Stimulated activated CD4-positive, alpha-beta T cell treated with anti-CD3 and anti-CD28 coated beads, TNF-alpha, amount 100 ng/mL, for 24 hours (primary cell): ENCODE measurements at regions not wholly inside any gene's neighbourhood (a gene's known extent, or its start where the extent isn't known, plus 50 kb on each side); places are given as distances from the start of the nearest gene placed in this dataset.
"Not testable (repeated sequence)": the region's sequence is repeated elsewhere in the genome, so short reads cannot be mapped to it uniquely, and the experiment has no call there.

ENCODE experiments used
- DNase-seq, 3 experiments: peaks; one replicate each; pipeline ENCODE4 v3.0.0-alpha.2; 2020; ENCODE audit warnings: low read depth in 3 of 3

GRCh38 chr17:72366626-72367025 is 245.8 kb downstream of the SOX9 start:
- no peak for DNase-seq

DNA sequence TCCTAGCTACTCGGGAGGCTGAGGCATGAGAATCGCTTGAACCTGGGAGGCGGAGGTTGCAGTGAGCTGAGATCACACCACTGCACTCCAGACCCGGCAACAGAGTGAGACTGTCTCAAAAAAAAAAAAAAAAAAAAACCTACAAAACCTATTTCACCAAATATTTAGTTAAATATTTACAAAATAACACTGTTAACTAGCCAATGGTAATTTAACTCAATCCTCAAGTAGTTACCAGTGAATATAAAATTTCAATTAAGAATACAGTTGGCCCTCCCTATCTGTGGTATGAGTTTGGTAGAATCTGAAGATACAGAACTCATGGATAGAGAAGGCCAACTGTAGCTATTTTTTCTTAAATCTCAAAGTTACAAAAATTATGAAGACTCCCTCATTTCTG is 247.4 kb downstream of the SOX9 start:
- DNase-seq = no peak

DNA sequence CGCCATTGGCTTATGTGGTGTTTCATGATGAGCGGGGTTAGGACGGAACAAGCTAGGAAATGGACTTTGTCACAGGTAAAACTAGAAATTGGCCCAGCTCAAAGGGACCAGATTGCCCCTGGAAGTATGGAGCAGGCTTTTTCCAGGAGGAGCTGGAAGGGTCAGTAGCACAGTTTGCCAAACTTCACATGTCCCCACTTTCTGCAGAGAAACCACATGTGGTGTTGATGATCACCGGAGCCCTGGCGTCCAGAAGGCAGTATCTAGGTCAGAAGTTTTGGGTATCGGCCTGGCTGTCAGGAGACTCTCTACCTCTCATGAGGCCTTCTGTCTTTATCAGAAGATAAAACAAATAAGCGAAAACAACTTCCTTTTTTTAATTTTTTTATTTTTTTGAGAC is 248.5 kb downstream of the SOX9 start:
- no peak for DNase-seq

- no peak for DNase-seq
Observed at GRCh38 chr17:72370819-72371218, 250.0 kb downstream of the SOX9 start.

DNA sequence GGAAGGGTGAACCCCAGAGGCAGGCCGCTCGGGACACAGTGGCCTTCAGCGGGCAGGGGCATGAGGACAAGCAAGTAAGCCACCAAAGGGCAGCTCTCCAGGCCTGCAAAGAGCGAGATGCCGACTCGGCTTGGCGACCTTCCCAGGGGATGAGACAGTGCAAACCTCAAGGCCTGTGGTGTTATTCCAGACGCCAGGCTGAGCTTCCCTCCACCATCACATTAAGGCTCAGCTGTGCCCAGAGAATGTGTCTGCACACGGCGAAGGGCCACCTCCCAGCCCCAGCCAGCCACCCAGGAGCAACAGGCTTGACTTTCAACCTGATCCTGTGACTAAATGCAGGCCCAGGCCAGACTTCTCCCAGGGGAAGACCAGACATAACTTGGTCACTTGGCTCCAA is 251.4 kb downstream of the SOX9 start:
- DNase-seq = no peak

- no peak for DNase-seq
Observed at GRCh38 chr17:72373910-72374741, 253.3 kb downstream of the SOX9 start.

- no peak for DNase-seq
Observed at GRCh38 chr17:72376526-72377345, 255.9 kb downstream of the SOX9 start.

- DNase-seq = no peak
Observed at GRCh38 chr17:72378414-72379390, 257.9 kb downstream of the SOX9 start.

GRCh38 chr17:72379516-72379915 is 258.7 kb downstream of the SOX9 start:
- no peak for DNase-seq

DNA sequence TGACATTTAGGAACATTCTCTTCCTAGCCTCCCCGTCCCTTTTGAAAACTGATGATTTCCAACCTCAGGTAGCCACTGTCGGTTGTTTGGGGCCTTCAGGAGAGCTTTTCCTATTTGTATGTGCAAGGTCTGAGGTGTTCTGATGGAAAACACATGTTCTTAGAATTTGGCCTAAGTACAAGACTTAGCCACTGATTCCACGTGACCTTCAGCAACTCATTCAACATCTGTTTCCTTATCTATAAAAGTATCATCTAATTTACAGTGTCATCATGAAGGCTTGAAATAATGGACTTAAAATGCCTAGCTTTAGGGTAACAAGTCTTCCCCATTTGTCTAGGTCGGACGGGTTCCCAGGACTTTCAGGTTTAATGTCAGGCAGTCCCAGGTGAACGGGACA is 259.3 kb downstream of the SOX9 start:
- no peak for DNase-seq

DNA sequence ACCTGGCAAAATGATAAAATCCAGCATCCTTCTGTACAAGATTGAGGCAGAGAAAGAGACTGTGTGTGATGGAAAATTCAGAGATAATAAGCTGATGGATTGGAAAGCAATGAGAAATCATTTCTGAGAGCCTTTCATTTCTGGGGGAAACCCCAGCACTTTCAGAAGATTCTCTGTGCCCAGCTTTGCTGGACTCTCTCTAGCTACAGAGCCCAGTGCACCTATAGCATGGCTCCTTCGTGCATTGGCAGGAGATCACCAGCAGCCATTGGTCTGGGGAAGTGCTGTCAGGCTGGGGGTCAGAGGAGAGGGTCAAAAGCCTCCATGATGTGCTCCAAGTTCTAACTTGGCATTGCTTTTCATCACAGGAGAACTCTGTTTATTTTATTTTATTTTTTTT is 259.9 kb downstream of the SOX9 start:
- DNase-seq = no peak

- no peak for DNase-seq
Observed at GRCh38 chr17:72381597-72382397, 261.0 kb downstream of the SOX9 start.

- DNase-seq = no peak
Observed at GRCh38 chr17:72382971-72383722, 262.3 kb downstream of the SOX9 start.

DNA sequence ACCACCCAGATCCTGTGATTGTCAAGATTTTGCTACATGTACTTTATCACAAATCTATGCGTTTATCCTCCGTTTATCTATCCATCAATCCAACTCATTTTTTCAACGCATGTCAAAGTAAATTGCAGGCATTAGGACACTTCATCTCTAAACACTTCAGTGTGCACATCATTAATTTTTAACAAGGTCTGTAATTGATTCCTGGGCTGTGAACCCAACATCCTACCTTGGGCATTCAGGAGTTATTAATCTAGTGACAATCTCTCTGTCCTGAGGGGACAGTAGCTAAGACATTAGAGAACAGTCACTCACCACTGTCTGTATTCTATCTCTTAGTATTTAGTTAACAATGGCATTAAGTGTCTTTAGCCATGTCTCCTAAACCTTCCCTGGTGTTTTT is 264.7 kb downstream of the SOX9 start:
- DNase-seq = no peak

GRCh38 chr17:72386173-72386572 is 265.4 kb downstream of the SOX9 start:
- DNase-seq = not testable (repeated sequence)

GRCh38 chr17:72386619-72387237 is 265.9 kb downstream of the SOX9 start:
- no peak for DNase-seq

DNA sequence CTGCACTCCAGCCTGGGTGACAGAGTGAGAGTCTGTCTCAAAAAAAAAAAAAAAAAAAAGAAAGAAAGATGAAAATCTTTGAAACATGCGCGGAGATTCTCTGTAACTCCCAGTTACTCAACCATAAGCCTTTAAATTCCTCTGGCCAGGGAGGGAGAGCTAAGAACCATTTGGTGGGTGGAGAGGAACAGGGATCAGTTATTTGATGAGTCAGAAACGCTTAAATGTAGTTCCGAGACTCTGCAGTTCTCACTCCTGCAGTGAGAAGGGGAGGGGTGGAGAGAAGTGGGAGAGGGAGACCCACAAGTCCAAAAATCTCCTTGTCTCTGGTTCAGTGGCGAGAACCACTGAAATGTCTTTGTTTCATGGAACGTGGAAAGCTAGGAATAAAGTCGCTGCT is 266.7 kb downstream of the SOX9 start:
- no peak for DNase-seq

DNA sequence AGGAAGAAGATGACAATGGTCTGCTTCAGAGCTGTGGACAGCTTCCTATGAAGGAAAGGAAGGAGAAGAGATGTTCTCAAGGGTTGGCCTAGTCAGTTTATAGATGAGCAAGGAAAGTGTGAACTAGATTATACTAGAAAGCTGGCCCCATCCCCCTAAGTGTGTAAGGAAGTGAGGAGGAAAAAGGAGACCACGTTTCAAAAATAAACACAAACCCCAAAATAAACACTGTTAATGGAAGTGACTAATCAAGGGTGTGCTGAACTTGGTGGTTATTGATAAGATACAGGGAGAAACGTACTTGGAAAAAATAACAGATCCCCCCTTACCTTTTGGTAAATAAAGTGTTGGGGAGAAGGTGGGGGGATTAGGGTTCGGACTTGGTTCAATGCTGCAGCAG is 267.1 kb downstream of the SOX9 start:
- DNase-seq = no peak

DNA sequence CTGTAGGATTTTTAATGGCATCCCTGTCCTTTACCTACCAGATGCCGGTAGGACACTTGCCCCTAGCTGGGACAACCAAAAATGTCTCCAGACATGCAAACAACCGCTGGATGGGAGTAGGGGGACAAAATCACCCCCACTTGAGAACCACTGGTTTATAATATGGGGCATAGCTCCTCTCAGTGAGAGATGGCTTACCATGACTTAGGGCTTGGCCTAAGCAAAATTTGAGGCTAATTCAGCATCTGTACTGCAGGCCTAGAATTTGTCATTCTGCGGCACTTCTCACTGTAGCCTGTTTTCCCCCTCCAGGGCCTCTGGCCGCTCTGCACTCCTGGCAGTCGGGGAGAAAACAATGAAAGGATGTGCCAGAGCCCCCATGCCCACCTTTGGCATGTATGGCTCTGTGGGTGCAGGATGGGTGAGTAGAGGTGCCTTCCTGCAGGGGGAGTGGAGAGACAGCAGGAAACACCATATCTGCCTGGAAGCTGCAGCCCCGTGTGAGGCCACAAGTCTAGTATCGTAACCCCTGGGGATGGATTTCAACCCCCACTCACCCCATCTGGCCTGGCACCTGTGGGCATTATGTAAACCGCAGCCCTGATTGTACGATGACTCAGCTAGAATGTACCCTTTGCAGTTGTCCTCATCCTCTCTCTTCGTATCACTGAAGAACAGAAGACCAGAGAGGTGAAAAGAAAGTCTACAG is 268.1 kb downstream of the SOX9 start:
- no peak for DNase-seq
